ENCODE measurements at regions not wholly inside any gene's neighbourhood (a gene's known extent, or its start where the extent isn't known, plus 50 kb on each side); places are given as distances from the start of the nearest gene placed in this dataset.

- DNase-seq (ENCODE audit: low spot score) = no peak
Measured at GRCh38 chr6:66814156-66814555, 1107.1 kb upstream of the EYS start.

GRCh38 chr6:66808771-66809170 lies 1101.7 kb upstream of the EYS start:
- DNase-seq (ENCODE audit: low spot score) = no peak

DNA sequence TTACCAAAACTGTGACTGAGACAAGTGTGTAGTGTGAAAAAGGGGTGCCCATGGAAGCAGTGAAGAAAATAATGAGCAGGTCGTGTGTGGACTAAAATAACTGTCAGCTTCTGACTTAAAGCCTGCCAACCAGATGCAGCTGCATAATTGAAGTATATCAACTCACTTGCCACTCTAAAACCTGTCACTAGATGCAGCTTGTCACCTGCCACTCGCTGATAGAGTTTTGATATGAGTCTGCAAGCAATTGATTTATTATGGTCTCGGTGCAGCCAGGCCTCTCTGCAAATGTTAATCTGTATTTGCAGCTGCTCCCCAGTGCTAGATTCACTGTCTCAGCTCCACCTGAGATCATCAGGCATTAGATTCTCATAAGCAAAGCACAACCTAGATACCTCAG lies 1090.0 kb upstream of the EYS start:
- DNase-seq (ENCODE audit: low spot score) = no peak

GRCh38 chr6:66788579-66788978 lies 1081.6 kb upstream of the EYS start:
- DNase-seq (ENCODE audit: low spot score) = no peak

GRCh38 chr6:66772800-66773199 lies 1065.8 kb upstream of the EYS start:
- DNase-seq (ENCODE audit: low spot score) = no peak

- no peak for DNase-seq (ENCODE audit: low spot score)
Measured at GRCh38 chr6:66771626-66772025, 1064.6 kb upstream of the EYS start.

- no peak for DNase-seq (ENCODE audit: low spot score)
Measured at GRCh38 chr6:66751630-66752029, 1044.6 kb upstream of the EYS start.

- DNase-seq (ENCODE audit: low spot score) = no peak
Measured at GRCh38 chr6:66740346-66740745, 1033.3 kb upstream of the EYS start.

GRCh38 chr6:66735106-66735890 lies 1028.3 kb upstream of the EYS start:
- no peak for DNase-seq (ENCODE audit: low spot score)

DNA sequence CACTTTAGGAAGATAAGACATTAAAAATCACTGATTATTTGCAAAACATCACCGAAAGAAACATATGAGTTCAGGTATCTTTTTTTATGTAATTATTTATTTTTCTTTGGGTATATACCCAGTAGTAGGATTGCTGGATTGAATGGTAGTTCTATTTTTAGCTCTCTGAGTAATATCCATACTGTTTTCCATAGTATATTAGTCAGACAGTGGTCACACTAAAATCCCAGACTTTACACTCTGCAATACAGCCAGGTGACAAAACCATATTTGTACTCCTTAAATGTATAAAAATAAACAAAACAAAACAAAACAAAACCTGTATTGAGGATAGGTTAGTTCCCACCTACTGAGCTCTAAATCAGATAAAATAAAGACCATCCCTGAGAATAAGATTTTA lies 1024.3 kb upstream of the EYS start:
- DNase-seq (ENCODE audit: low spot score) = no peak

- no peak for DNase-seq (ENCODE audit: low spot score)
Measured at GRCh38 chr6:66725670-66726069, 1018.6 kb upstream of the EYS start.

- DNase-seq (ENCODE audit: low spot score) = no peak
Measured at GRCh38 chr6:66717801-66718200, 1010.8 kb upstream of the EYS start.

DNA sequence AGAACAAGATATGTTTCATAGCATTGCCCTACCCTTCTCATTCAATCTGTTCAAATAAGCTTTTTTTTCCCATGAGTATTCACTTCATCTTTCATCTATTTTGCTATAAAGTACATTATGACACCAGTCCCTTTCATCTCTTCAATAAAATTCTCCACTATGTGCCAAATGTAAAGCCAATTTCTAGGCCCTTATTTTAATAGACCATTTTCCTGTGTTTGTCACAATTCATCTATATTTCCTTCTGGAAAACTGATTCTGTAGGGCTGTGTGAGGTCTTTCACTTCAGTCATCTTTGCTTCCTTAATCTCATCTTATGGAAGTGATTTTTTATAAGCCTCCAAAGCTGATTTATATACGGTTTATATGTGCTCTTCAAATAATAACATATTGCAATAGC lies 992.4 kb upstream of the EYS start:
- DNase-seq (ENCODE audit: low spot score) = no peak

DNA sequence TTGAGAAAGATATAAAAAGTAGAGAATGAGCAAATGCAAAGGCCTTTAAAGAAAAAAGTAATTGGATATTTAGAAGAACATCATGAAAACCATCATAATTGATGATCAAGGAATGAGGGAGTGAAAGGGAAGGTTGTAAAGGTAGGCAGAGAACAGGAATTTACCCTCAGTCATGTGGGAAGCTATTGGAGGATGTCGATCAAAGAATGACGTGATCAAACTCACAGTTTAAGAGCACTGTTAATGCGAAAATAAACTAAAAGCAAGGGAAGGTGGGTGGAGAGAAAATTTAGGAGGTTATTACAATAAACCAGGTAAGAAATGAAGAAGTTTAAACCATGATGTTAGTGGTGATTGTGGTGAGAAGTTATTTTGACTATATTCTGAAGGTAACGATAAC lies 982.6 kb upstream of the EYS start:
- DNase-seq (ENCODE audit: low spot score) = no peak

GRCh38 chr6:66687611-66688140 lies 980.6 kb upstream of the EYS start:
- no peak for DNase-seq (ENCODE audit: low spot score)

- no peak for DNase-seq (ENCODE audit: low spot score)
Measured at GRCh38 chr6:66675906-66676305, 968.9 kb upstream of the EYS start.

- DNase-seq (ENCODE audit: low spot score) = no peak
Measured at GRCh38 chr6:66664112-66664511, 957.1 kb upstream of the EYS start.

- DNase-seq (ENCODE audit: low spot score) = no peak
Measured at GRCh38 chr6:66662721-66663507, 955.9 kb upstream of the EYS start.

- DNase-seq (ENCODE audit: low spot score) = peak; percentile 9
Measured at GRCh38 chr6:66662196-66662595, 955.2 kb upstream of the EYS start.

DNA sequence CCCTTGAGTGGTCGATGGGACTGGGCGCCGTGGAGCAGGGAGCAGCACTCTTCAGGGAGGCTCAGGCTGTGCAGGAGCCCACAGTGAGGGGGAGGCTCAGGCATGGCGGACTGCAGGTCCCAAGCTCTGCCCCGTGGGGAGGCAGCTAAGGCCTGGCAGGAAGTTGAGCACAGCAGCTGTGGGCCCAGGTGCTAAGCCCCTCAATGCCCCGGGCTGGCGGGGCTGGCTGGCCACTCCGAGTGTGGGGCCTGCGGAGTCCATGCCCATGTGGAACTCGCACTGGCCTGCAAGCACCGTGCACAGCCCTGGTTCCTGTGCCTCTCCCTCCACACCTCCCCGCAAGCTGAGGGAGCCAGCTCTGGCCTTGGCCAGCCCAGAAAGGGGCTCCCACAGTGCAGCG lies 948.4 kb upstream of the EYS start:
- no peak for DNase-seq (ENCODE audit: low spot score)

DNA sequence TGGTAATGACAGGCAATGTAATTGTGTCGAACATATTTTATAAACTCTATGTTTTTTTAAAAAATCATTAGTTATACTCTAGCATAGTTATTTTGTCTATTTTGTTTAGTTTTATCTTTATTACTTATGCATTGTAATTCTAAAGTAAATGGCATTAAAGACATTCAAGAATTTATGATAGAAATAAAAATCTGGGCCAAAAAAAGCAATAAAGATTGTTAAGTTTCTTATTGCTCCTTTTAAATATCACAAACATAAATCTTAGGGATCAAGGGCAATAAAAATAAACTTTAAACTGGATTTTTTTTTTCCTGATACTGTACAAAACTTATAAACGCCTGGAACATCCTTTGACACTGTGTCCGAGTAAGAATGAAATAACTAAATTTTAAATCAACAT lies 931.5 kb upstream of the EYS start:
- DNase-seq (ENCODE audit: low spot score) = no peak

GRCh38 chr6:66638099-66638498 lies 931.1 kb upstream of the EYS start:
- no peak for DNase-seq (ENCODE audit: low spot score)

DNA sequence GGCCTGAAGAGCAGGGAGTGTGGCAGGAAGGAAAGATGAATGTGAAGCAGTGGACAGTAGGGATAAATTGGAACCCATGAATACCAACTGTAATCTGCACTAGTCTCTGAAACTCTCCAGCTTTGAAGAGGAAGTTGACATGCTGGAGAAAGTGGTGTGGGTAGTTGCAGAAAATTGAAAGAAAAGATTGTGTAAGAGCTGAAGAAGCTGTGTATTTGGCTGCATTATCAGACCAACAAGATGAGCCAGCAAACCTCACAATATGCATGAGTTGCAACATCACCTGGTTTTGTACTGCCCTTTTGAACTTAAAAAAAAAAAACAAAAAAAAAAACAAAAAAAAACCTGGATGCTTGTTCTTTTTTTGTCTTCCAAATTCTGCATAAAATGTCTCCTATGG lies 921.9 kb upstream of the EYS start:
- DNase-seq (ENCODE audit: low spot score) = no peak
